ENCODE measurements at regions not wholly inside any gene's neighbourhood (a gene's known extent, or its start where the extent isn't known, plus 50 kb on each side); places are given as distances from the start of the nearest gene placed in this dataset.

GRCh38 chr6:45783716-45784115 lies 231.9 kb downstream of the CLIC5 start:
- TF ChIP-seq, protein P1, sequence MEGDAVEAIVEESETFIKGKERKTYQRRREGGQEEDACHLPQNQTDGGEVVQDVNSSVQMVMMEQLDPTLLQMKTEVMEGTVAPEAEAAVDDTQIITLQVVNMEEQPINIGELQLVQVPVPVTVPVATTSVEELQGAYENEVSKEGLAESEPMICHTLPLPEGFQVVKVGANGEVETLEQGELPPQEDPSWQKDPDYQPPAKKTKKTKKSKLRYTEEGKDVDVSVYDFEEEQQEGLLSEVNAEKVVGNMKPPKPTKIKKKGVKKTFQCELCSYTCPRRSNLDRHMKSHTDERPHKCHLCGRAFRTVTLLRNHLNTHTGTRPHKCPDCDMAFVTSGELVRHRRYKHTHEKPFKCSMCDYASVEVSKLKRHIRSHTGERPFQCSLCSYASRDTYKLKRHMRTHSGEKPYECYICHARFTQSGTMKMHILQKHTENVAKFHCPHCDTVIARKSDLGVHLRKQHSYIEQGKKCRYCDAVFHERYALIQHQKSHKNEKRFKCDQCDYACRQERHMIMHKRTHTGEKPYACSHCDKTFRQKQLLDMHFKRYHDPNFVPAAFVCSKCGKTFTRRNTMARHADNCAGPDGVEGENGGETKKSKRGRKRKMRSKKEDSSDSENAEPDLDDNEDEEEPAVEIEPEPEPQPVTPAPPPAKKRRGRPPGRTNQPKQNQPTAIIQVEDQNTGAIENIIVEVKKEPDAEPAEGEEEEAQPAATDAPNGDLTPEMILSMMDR (conservative IDR thresholded peaks at IDR 0.05) = no peak
- no peak for TF ChIP-seq EZH2 (IDR thresholded peaks at IDR 0.05; ENCODE audit: low read depth)

All from PC-9 (cell line).